GM21825 (cell line): ENCODE measurements at regions not wholly inside any gene's neighbourhood (a gene's known extent, or its start where the extent isn't known, plus 50 kb on each side); places are given as distances from the start of the nearest gene placed in this dataset.

Source experiments
- ATAC-seq: cut with Tn5 transposase; IDR thresholded peaks from one replicate; pipeline ENCODE4 v1.9.1; 2021; ENCODE audit warnings: mild to moderate bottlenecking, moderate library complexity; ENCODE audit not compliant: unreplicated experiment

DNA sequence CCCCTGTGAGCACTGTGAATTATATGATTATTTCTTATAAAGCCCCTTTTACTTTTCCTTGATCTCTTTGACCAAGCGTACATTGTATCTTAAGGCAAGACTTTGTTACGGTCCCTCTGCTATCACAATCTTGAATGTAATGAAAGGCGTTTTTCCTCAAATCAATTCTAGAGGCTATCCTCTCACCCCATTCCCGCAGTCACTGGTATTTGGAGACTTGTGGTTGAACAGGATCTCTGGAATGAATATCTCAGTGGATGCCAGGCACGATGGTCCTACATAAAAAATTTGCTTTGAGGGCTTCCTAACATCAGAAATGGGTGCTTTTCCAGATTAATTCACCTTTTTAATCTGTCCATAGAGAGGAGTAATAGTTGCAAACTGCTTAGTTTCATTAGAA, 151.4 kb upstream of the PAPPA start:
- no peak for ATAC-seq

DNA sequence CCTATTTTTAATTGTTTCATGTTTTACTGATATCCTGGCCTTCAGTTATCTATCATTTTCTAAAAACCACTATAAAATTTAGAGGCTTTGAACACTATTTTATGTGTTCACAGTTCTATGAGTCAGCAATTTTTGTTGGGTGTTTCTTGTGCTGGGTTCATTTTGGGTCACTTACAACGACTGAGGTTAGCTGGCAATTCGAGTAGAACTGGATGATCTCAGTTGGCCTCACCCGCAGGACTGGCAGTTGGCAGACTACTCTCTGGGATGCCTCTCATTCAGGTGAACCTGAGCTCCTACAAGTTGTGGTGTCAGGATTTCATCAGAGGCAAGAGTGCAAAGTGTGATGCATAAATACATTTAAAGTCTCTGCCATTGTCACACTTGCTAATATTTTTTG, 151.0 kb upstream of the PAPPA start:
- no peak for ATAC-seq

DNA sequence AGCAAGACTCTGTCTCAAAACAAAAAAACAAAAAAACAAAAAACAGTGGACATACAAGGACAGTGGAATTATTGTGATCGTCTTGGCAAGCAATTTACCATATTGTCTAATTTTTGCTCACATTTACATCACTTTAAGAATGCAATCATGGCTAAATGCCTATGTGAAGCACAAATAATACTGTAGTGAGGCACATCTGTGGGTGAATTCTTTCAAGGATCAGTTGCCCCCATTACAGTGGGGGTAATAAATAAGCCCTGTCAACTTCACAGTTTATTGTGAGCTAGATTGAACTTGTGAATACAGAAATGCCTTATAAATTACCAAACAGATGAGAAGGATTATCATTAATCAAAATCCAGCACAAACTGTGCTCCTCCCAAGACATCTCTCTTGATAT, 150.2 kb upstream of the PAPPA start:
- no peak for ATAC-seq

DNA sequence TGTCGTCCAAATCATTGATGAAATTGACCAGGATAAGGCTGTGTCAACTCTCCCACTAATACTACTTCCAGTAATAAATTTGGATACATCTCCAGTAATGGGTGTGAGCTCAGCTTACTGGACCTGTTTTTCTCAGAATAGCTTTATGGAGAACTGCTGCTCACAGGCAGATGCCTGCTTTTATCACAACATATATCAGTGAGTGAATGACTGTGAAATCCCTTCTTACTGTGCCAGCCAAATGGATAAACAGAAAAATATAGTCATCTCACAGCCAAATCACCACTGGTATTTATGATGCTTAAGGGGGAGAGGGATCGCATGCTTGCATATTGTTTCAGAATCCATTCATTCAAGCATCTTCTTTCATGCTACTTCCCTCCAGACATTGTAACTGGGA, 148.4 kb upstream of the PAPPA start:
- ATAC-seq = no peak

- ATAC-seq = no peak
Observed at GRCh38 chr9:116007824-116008223, 145.8 kb upstream of the PAPPA start.

- ATAC-seq = no peak
Observed at GRCh38 chr9:116008278-116008677, 145.3 kb upstream of the PAPPA start.

GRCh38 chr9:116009420-116009819, 144.2 kb upstream of the PAPPA start:
- no peak for ATAC-seq

DNA sequence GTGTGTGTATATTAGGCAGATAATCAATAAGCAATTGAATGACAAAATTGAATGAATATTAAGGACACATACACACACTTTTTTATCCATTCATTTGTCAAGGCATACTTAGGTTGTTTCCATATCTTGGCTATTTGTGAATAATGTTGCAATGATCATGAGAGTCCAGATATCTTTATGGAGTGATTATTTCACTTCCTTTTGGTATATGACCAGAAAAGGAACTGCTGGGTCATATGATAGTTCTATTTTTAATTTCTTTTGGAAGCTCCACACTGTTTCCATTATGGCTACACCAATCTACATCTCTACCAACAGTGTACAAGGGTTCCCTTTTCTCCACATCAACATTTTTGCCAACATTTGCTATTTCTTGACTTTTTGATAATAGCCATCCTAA, 137.7 kb upstream of the PAPPA start:
- no peak for ATAC-seq

DNA sequence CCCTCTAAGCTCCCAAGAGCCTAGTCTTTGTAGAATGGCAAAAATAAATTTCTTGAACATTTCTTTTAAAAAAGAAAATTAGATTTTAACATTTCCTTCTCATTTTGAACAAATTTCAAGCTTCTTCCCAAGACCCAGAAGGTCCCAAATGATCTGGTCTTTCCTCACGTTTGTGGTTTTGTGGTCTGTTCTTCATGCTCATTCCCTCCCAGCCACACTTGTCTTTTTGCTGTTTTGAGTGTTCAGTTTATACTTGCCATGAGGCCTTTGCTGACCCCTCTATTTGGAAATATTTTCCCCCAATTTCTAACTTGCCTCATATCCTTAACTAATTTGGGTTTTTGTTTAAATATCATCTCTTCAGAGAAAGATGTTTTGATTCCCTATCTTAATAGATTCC, 133.4 kb upstream of the PAPPA start:
- ATAC-seq = no peak

DNA sequence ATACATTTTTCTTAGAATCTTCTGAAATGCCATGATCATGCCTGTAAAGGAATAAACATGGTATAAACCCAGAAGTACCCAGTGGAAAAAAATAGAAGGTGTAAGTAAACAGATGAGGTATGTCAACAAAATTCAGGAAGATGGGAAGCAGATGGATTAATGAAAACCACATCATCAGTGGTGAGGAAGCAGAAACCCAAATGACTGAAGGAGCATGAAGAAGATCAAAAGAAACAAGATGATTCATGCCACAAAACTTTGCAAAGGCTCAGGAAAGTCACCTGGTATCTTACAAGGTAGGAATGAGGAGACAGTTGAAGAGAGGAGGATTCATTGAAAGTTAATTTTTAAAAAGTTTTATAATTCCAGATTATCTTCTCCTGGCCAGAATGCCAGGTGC, 132.8 kb upstream of the PAPPA start:
- no peak for ATAC-seq

DNA sequence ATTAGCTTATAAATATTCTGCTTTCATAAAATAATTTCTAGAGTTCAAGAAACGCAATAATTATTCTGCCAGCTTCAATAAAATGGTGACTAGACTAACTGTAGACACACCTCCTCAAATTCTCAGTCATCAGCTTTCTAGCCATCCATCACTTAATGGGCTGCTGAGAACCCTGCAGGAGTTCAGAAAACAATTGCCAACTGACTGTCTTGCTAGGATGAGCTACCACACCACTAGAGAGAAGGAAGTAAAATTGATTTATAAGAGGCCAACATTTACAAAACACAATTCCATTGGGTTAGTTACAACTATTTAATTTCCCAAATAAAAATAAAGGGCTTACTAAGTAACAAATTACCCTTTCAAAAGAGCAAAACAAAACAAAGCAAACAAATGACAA, 126.5 kb upstream of the PAPPA start:
- ATAC-seq = no peak

GRCh38 chr9:116027511-116027910, 126.1 kb upstream of the PAPPA start:
- no peak for ATAC-seq

- ATAC-seq = no peak
Observed at GRCh38 chr9:116027951-116028350, 125.6 kb upstream of the PAPPA start.

GRCh38 chr9:116030517-116030916, 123.1 kb upstream of the PAPPA start:
- ATAC-seq = no peak

- ATAC-seq = no peak
Observed at GRCh38 chr9:116032683-116033440, 120.7 kb upstream of the PAPPA start.

DNA sequence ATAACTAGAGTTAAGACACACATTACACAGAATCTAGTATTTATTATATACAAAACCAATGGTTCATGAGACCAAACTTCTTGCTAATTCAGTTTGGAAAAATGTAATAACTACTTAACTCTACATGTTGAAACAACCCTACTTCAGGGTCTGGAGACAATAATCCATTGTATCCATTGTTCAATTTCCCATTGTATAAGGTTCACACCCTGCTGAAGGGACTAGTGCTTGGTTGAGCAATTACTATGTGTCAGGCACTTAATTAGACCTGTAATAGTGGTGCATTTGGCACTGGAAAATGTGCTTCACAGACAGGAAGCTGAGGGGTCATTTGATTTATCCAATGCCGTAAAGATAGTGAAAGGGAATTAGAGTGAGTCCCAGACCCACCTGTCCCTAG, 114.3 kb upstream of the PAPPA start:
- ATAC-seq = no peak

DNA sequence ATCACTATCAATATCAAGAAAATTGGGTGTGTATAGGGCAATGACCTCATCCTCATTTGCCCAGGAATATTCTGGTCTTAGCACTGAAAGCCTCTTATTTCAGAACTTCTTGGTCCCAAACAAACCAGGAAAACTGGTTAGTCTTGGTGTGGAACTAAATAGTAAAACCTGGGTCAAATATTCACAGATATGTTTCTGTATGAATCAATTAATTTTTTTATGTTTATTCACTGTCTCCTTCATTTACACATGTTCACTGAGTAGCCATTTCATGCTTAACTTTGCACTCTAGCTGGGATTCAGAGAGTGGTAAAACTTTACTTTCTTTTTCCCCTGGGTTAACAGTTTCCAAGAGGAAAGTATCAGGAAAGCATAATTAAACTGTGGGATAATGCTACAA, 113.7 kb upstream of the PAPPA start:
- ATAC-seq = no peak

DNA sequence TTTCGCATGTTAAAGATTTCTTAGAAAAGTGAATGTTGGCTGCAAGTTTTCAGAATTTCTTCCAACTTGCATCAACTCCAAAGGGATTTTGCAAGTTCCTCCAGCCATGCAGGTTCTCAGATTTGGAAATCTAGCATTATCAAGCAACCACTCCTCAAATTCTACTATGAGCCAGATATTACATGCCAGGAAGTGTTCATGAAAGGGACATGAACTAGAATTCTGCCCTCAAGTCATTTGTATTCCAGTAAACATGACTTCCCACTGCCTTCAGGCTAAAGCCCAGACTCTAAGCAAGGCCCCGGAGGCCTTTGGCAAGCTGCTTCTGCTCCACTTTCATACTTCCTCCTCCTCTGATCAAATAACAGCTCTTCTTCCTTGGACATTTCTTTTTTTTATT, 111.3 kb upstream of the PAPPA start:
- ATAC-seq = no peak

GRCh38 chr9:116045083-116045482, 108.5 kb upstream of the PAPPA start:
- ATAC-seq = no peak

GRCh38 chr9:116048081-116048480, 105.5 kb upstream of the PAPPA start:
- no peak for ATAC-seq

DNA sequence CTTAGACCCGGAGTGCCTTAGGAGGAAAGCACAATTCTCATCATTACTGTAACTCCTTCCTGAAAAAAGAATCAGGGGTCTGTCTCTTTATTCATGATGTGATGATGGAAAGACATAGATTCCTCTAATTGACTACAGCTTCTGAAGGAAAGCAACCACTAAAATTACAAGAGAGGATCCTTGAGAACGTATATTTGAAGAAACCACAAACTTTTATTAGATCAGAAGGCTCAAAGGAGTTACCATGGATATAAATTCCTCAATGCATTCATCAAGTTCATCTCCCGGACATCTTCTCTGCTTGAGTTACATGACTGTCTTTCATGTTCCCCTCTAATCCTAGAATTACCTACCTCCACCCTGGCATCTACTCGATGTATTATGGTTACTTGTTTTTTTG, 104.1 kb upstream of the PAPPA start:
- ATAC-seq = no peak

- no peak for ATAC-seq
Observed at GRCh38 chr9:116051528-116051927, 102.1 kb upstream of the PAPPA start.

DNA sequence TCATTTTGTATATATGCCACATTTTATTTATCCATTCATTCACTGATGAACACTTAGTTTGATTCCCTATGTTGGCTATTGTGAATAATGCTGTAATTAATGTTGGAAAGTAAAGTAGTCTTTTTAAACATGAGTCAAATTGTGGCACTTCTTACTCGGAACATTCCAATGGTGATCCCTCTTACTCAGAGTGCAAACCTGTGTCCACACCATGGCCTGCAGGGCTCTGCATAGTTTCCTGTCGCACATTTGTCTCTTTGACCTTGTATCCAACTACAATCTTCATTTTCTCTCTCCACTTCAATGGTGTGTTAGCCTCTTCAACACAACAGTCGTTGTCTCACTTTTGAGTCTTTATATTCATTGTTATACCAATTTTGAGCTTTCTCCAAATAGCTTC, 98.1 kb upstream of the PAPPA start:
- ATAC-seq = no peak
